Keratinocyte (primary cell): ENCODE measurements at regions not wholly inside any gene's neighbourhood (a gene's known extent, or its start where the extent isn't known, plus 50 kb on each side); places are given as distances from the start of the nearest gene placed in this dataset.

ENCODE experiments used
- DNase-seq: peaks from one replicate; pipeline ENCODE4 v3.0.0-alpha.2; 2011; ENCODE audit warnings: low read depth, missing footprints, low spot score
- FAIRE-seq: peaks from 2 replicates; lab custom pipeline; 2011; peaks lifted over from hg19 to GRCh38; lab: Jason Lieb, UNC
- H2AFZ ChIP-seq: 2 replicates; pipeline ENCODE4 v1.6.0; 2012; ENCODE audit warnings: low read length, control low read depth, inconsistent platforms; ENCODE audit not compliant: control insufficient read depth
- H3K27ac ChIP-seq: 2 replicates; pipeline ENCODE4 v1.5.1; 2011; ENCODE audit warnings: low read length; ENCODE audit not compliant: control insufficient read depth, insufficient read depth
- H3K27me3 ChIP-seq: 3 replicates; pipeline ENCODE4 v1.6.0; 2011; ENCODE audit warnings: low read length; ENCODE audit not compliant: control insufficient read depth, insufficient read depth; ENCODE audit errors: extremely low read depth
- H3K36me3 ChIP-seq, 2 experiments: 2 replicates in 1 of 2; 3 replicates in 1 of 2; pipeline ENCODE4 v1.5.1; 2011; ENCODE audit warnings: low read length in 2 of 2, mild to moderate bottlenecking in 1 of 2; ENCODE audit not compliant: control insufficient read depth in 2 of 2, insufficient read depth in 2 of 2; ENCODE audit errors: extremely low read depth in 1 of 2
- H3K4me1 ChIP-seq: 3 replicates; pipeline ENCODE4 v1.5.1; 2011; ENCODE audit warnings: low read length; ENCODE audit not compliant: control insufficient read depth, insufficient read depth; ENCODE audit errors: extremely low read depth
- H3K4me2 ChIP-seq: 3 replicates; pipeline ENCODE4 v1.6.0; 2011; ENCODE audit warnings: low read depth, low read length; ENCODE audit not compliant: control insufficient read depth, insufficient read depth; ENCODE audit errors: extremely low read depth
- H3K4me3 ChIP-seq, 3 experiments: fragments of 200-600 bp in 1 of 3; sonication (generic) in 1 of 3; 2 replicates in 2 of 3; 3 replicates in 1 of 3; pipeline ENCODE4 v1.5.1; 2011 to 2016; ENCODE audit warnings: low read length in 3 of 3, mild to moderate bottlenecking in 3 of 3, control low read depth in 2 of 3, inconsistent platforms in 1 of 3, low read depth in 1 of 3, mixed read lengths in 1 of 3, mixed run types in 1 of 3, moderate library complexity in 1 of 3; ENCODE audit not compliant: control insufficient read depth in 2 of 3, insufficient read depth in 2 of 3; ENCODE audit errors: extremely low read depth in 1 of 3
- H3K79me2 ChIP-seq: 2 replicates; pipeline ENCODE4 v1.6.0; 2012; ENCODE audit warnings: low read length; ENCODE audit not compliant: control insufficient read depth, insufficient read depth
- H3K9ac ChIP-seq: 3 replicates; pipeline ENCODE4 v1.6.0; 2011; ENCODE audit warnings: low read length; ENCODE audit not compliant: control insufficient read depth, insufficient read depth; ENCODE audit errors: extremely low read depth
- H3K9me1 ChIP-seq: 3 replicates; pipeline ENCODE4 v1.6.0; 2011; ENCODE audit warnings: low read length; ENCODE audit not compliant: control insufficient read depth, insufficient read depth; ENCODE audit errors: extremely low read depth
- H3K9me3 ChIP-seq: 2 replicates; pipeline ENCODE4 v1.5.1; 2012; ENCODE audit warnings: low read depth, low read length; ENCODE audit not compliant: control insufficient read depth
- H4K20me1 ChIP-seq: 3 replicates; pipeline ENCODE4 v1.6.0; 2011; ENCODE audit warnings: low read length; ENCODE audit not compliant: control insufficient read depth, insufficient read depth; ENCODE audit errors: extremely low read depth
- CTCF ChIP-seq, 3 experiments: IDR thresholded peaks in 1 of 3; conservative IDR thresholded peaks in 1 of 3; optimal IDR thresholded peaks in 1 of 3; 2 replicates in 2 of 3; 3 replicates in 1 of 3; pipeline versions ENCODE3 to v1.5.1; 2011; ENCODE audit warnings: low read length in 3 of 3, mild to moderate bottlenecking in 3 of 3, moderate library complexity in 2 of 3, control low read depth in 1 of 3, inconsistent platforms in 1 of 3; ENCODE audit not compliant: insufficient read depth in 2 of 3; ENCODE audit errors: extremely low read depth in 1 of 3
- EZH2 ChIP-seq: IDR thresholded peaks from one replicate; pipeline ENCODE4 v1.6.1; 2012; ENCODE audit warnings: inconsistent platforms, mild to moderate bottlenecking, low read length, moderate library complexity
- dilution Hi-C: fragments of 300-500 bp; cut with MboI; formaldehyde crosslinking; loops from one replicate; pipeline ENCODE4 v1.7.0; 2020; ENCODE audit warnings: low sequenced_read_pairs; ENCODE audit not compliant: extremely low pct_ligation_motif_present

- Histone ChIP-seq H3K9me1 (no peaks in the 10 kb centered on the region), H3K9me3 (no peaks in the 10 kb centered on the region), H4K20me1 (no peaks in the 10 kb centered on the region), H3K4me1 (no peaks in the 10 kb centered on the region), H3K36me3 (no peaks in the 10 kb centered on the region), H2AFZ (no peak overlapping the region), H3K4me3 (no peak overlapping the region), H3K27me3 (no peaks in the 10 kb centered on the region), H3K9ac (no peak overlapping the region), H3K79me2 (no peaks in the 10 kb centered on the region), H3K27ac (no peak overlapping the region), H3K4me2 (no peak overlapping the region)
- dilution Hi-C loops = no loop called here
- DNase-seq (no peak), FAIRE-seq (no peak)
- no peak for TF ChIP-seq EZH2
- TF ChIP-seq CTCF (optimal IDR thresholded peaks at IDR 0.05 in 1 of 3, IDR thresholded peaks at IDR 0.05 in 1 of 3, conservative IDR thresholded peaks at IDR 0.05 in 1 of 3; ENCODE audit: extremely low read depth in 1 of 3, insufficient read depth in 2 of 3, low read length in 3 of 3) = no peak
These were observed 577.9 kb upstream of the GCFC2 start for GRCh38 chr2:76288598-76288997.

- Histone ChIP-seq H3K9me1 (no peaks in the 10 kb centered on the region), H3K79me2 (no peaks in the 10 kb centered on the region), H3K27me3 (no peaks in the 10 kb centered on the region), H3K9me3 (no peaks in the 10 kb centered on the region), H3K27ac (no peak overlapping the region), H3K9ac (no peak overlapping the region), H3K4me2 (no peak overlapping the region), H2AFZ (no peak overlapping the region), H4K20me1 (no peaks in the 10 kb centered on the region), H3K36me3 (no peaks in the 10 kb centered on the region), H3K4me1 (no peaks in the 10 kb centered on the region), H3K4me3 (no peak overlapping the region)
- TF ChIP-seq CTCF (optimal IDR thresholded peaks at IDR 0.05 in 1 of 3, IDR thresholded peaks at IDR 0.05 in 1 of 3, conservative IDR thresholded peaks at IDR 0.05 in 1 of 3; ENCODE audit: extremely low read depth in 1 of 3, insufficient read depth in 2 of 3, low read length in 3 of 3) (no peak), EZH2 (no peak)
- DNase-seq = no peak
- dilution Hi-C loops = no loop called here
- no peak for FAIRE-seq
These were observed 577.4 kb upstream of the GCFC2 start for GRCh38 chr2:76288146-76288545.
